K562 (cell line): ENCODE measurements at regions not wholly inside any gene's neighbourhood (a gene's known extent, or its start where the extent isn't known, plus 50 kb on each side); places are given as distances from the start of the nearest gene placed in this dataset.

Source experiments
- ATAC-seq: fragments of 200-7000 bp; cut with Tn5 transposase; 3 replicates; pipeline ENCODE4 v1.9.1; 2020; ENCODE audit warnings: moderate library complexity
- BruUV-seq: library from RNA; stranded (reverse); fragments of 400-500 nt; replicated peaks from 2 replicates; lab custom pipeline; 2021; lab: Mats Ljungman, UMichigan
- CTCF ChIA-PET: fragments of 300-600 bp; formaldehyde crosslinking; extraction: SDS; loops from one replicate; lab custom pipeline; 2021; ENCODE audit warnings: low intra/inter-chr PET ratio; lab: Yijun Ruan, JAX
- POLR2A ChIA-PET: fragments of 300-600, 350-650 bp; sonication (Branson Sonifier 250); formaldehyde crosslinking; extraction: SDS; loops from one replicate; lab custom pipeline; 2021; ENCODE audit warnings: antibody characterized with exemption, inconsistent platforms; lab: Yijun Ruan, JAX
- DNase-seq, 4 experiments: peaks; one replicate each; pipeline versions ENCODE4 v3.0.0 to v3.0.0-alpha.2; 2011 to 2018; ENCODE audit warnings: low spot score in 3 of 4, mixed read lengths in 3 of 4; ENCODE audit errors: extremely low read depth in 1 of 4
- FAIRE-seq: peaks from 2 replicates; lab custom pipeline; 2011; peaks lifted over from hg19 to GRCh38; lab: Jason Lieb, UNC
- H2AFZ ChIP-seq: 2 replicates; pipeline ENCODE4 v1.6.0; 2011; ENCODE audit warnings: low read depth, low read length, control low read depth, inconsistent platforms
- H3K27ac ChIP-seq: fragments of 200-600 bp; 3 replicates; pipeline ENCODE4 v1.8.0; 2011; ENCODE audit warnings: low read depth, mild to moderate bottlenecking, control low read depth, inconsistent platforms, low read length, moderate library complexity, mixed read lengths; ENCODE audit errors: extremely low read depth
- H3K27me3 ChIP-seq, 2 experiments: fragments of 300-600 bp in 1 of 2; 2 replicates in 1 of 2; 3 replicates in 1 of 2; pipeline versions ENCODE4 v1.6.0 to v1.8.0; 2011; ENCODE audit warnings: inconsistent platforms in 2 of 2, low read length in 2 of 2, mild to moderate bottlenecking in 1 of 2, mixed read lengths in 1 of 2, moderate library complexity in 1 of 2; ENCODE audit not compliant: control insufficient read depth in 2 of 2, insufficient read depth in 2 of 2
- H3K36me3 ChIP-seq: fragments of 300-600 bp; 3 replicates; pipeline ENCODE4 v1.8.0; 2011; ENCODE audit warnings: mild to moderate bottlenecking, low read length, inconsistent platforms; ENCODE audit not compliant: control insufficient read depth, insufficient read depth
- H3K4me1 ChIP-seq, 2 experiments: fragments of 200-600 bp in 1 of 2; replicated peaks in 1 of 2; 2 replicates in 1 of 2; 3 replicates in 1 of 2; pipeline versions ENCODE4 v1.5.1 to v1.8.0; 2011; ENCODE audit warnings: inconsistent platforms in 2 of 2, low read length in 2 of 2, mild to moderate bottlenecking in 1 of 2, mixed read lengths in 1 of 2, moderate library complexity in 1 of 2; ENCODE audit not compliant: control insufficient read depth in 2 of 2, insufficient read depth in 2 of 2
- H3K4me2 ChIP-seq: 2 replicates; pipeline ENCODE4 v1.6.1; 2011; ENCODE audit warnings: low read length, control low read depth, inconsistent platforms, mixed read lengths; ENCODE audit not compliant: insufficient read depth
- H3K4me3 ChIP-seq: fragments of 200-600 bp; sonication (generic), shearing (Covaris generic); 2 replicates; pipeline ENCODE4 v1.5.1; 2016; ENCODE audit warnings: control low read depth, inconsistent platforms
- H3K79me2 ChIP-seq: fragments of 200-600 bp; 3 replicates; pipeline ENCODE4 v1.8.0; 2011; ENCODE audit warnings: low read length, inconsistent platforms; ENCODE audit not compliant: control insufficient read depth, insufficient read depth
- H3K9ac ChIP-seq, 2 experiments: 2 replicates each; pipeline versions ENCODE4 v1.6.0 to v1.6.1; 2011; ENCODE audit warnings: low read depth in 2 of 2, low read length in 2 of 2, control low read depth in 1 of 2, inconsistent platforms in 1 of 2, mild to moderate bottlenecking in 1 of 2, mixed read lengths in 1 of 2; ENCODE audit not compliant: insufficient read depth in 1 of 2
- H3K9me1 ChIP-seq: one replicate; pipeline ENCODE4 v1.6.0; 2011; ENCODE audit warnings: inconsistent platforms, mild to moderate bottlenecking, low read length, moderate library complexity; ENCODE audit not compliant: control insufficient read depth, insufficient read depth
- H3K9me3 ChIP-seq: replicated peaks from 2 replicates; pipeline ENCODE4 v1.5.1; 2011; ENCODE audit warnings: low read depth, low read length, inconsistent platforms; ENCODE audit not compliant: control insufficient read depth, insufficient read depth
- H4K20me1 ChIP-seq: replicated peaks from 2 replicates; pipeline ENCODE4 v1.6.1; 2011; ENCODE audit warnings: low read length, inconsistent platforms, mixed read lengths; ENCODE audit not compliant: control insufficient read depth, insufficient read depth
- ADNP ChIP-seq: fragments of 200-800 bp; sonication (Bioruptor generic); IDR thresholded peaks from 2 replicates; pipeline ENCODE4 v1.6.1; 2016; ENCODE audit warnings: missing genetic modification characterization, missing compliant biosample characterization
- CHD1 ChIP-seq: fragments of 200-600 bp; sonication (generic); IDR thresholded peaks from one replicate; pipeline ENCODE4 v1.6.1; 2012; ENCODE audit warnings: mild to moderate bottlenecking, moderate library complexity, low read length, inconsistent platforms
- CSDE1 ChIP-seq, 2 experiments: fragments of 450-650 bp; IDR thresholded peaks; 2 replicates each; pipeline ENCODE4 v1.6.1; 2016; ENCODE audit warnings: mild to moderate bottlenecking in 1 of 2
- HNRNPH1 ChIP-seq: fragments of 200-400 bp; formaldehyde crosslinking; optimal IDR thresholded peaks from 2 replicates; pipeline ENCODE3; 2017; ENCODE audit warnings: low read depth, mild to moderate bottlenecking, low read length, moderate library complexity
- JUNB ChIP-seq: fragments of 450-650 bp; formaldehyde crosslinking; conservative IDR thresholded peaks from 2 replicates; pipeline ENCODE4 v1.4.0; 2020; ENCODE audit warnings: mild to moderate bottlenecking
- KAT7 ChIP-seq: sonication (generic); formaldehyde crosslinking; IDR thresholded peaks from 2 replicates; pipeline ENCODE4 v1.8.0; 2022; ENCODE audit warnings: missing genetic modification reagents, mild to moderate bottlenecking, borderline replicate concordance
- KDM4B ChIP-seq, 2 experiments: fragments of 450-650 bp in 1 of 2; sonication (generic) in 1 of 2; IDR thresholded peaks; 2 replicates each; pipeline ENCODE4 v1.6.1; 2016 to 2017; ENCODE audit warnings: borderline replicate concordance in 2 of 2, antibody characterized with exemption in 1 of 2, low read depth in 1 of 2, mild to moderate bottlenecking in 1 of 2
- RFX7 ChIP-seq: fragments of 250-450 bp; sonication (Bioruptor Pico); IDR thresholded peaks from 2 replicates; pipeline ENCODE4 v1.5.1; 2021; ENCODE audit warnings: mild to moderate bottlenecking
- STAT5B ChIP-seq: fragments of 250-450 bp; sonication (Bioruptor Pico); IDR thresholded peaks from 2 replicates; pipeline ENCODE4 v1.8.0; 2021; ENCODE audit warnings: mild to moderate bottlenecking, inconsistent platforms
- TAF15 ChIP-seq: fragments of 200-400 bp; formaldehyde crosslinking; IDR thresholded peaks from 2 replicates; pipeline ENCODE4 v1.6.1; 2017; ENCODE audit warnings: mild to moderate bottlenecking, low read depth, low read length, moderate library complexity
- TFAM ChIP-seq: fragments of 250-450 bp; sonication (Bioruptor Pico); conservative IDR thresholded peaks from 2 replicates; pipeline ENCODE4 v1.5.0; 2021; ENCODE audit warnings: mild to moderate bottlenecking, moderate library complexity
- VEZF1 ChIP-seq: fragments of 200-800 bp; sonication (Bioruptor generic); IDR thresholded peaks from 2 replicates; pipeline ENCODE4 v1.6.1; 2017; ENCODE audit warnings: missing genetic modification characterization, missing compliant biosample characterization
- YY1 ChIP-seq, 3 experiments: IDR thresholded peaks; 2 replicates each; pipeline ENCODE4 v1.6.1; 2011; ENCODE audit warnings: low read length in 2 of 3, mild to moderate bottlenecking in 2 of 3, moderate library complexity in 2 of 3, borderline replicate concordance in 1 of 3, control low read depth in 1 of 3, low read depth in 1 of 3; ENCODE audit not compliant: insufficient read depth in 3 of 3, insufficient replicate concordance in 2 of 3, control insufficient read depth in 1 of 3, insufficient read length in 1 of 3; ENCODE audit errors: extremely low read depth in 1 of 3
- ZFP36 ChIP-seq: fragments of 150-350 bp; IDR thresholded peaks from 2 replicates; pipeline ENCODE4 v1.6.1; 2018; ENCODE audit warnings: low read length, low read depth; ENCODE audit not compliant: partially characterized antibody
- ZNF134 ChIP-seq: fragments of 250-450 bp; sonication (Bioruptor Pico); conservative IDR thresholded peaks from 2 replicates; pipeline ENCODE4 v1.4.0; 2020
- ZNF384 ChIP-seq: IDR thresholded peaks from 2 replicates; pipeline ENCODE4 v1.6.1; 2012; ENCODE audit warnings: low read depth, low read length, improper control_type of control experiment
- WGBS: fragments of 100-300 bp; shearing (Covaris generic); methylation state at CpG from one replicate; pipeline ENCODE4 v1.1.6; 2016; ENCODE audit warnings: low coverage, mixed read lengths; ENCODE audit not compliant: insufficient coverage; ENCODE audit errors: missing lambda C conversion rate; 5-methylcytosine and 5-hydroxymethylcytosine counted together
- in situ Hi-C: fragments of 300-500 bp; cut with MboI; formaldehyde crosslinking; loops from 4 replicates; pipeline ENCODE4 v1.15.0; 2018; ENCODE audit warnings: inconsistent platforms, mixed read lengths
- intact Hi-C: fragments of 100-400 bp; cut with micrococcal nuclease; formaldehyde crosslinking; loops from 2 replicates; pipeline ENCODE4 v1.14.2; 2022

- in situ Hi-C loops: no loop called here
- CTCF ChIA-PET: no interaction called here
- TF ChIP-seq RFX7 (CRISPR knock-in tag): no peak
- no peak for TF ChIP-seq ZNF134 (CRISPR knock-in tag)
- no peak for TF ChIP-seq YY1 (IDR thresholded peaks at IDR 0.05; ENCODE audit: borderline replicate concordance in 1 of 3, control insufficient read depth in 1 of 3, extremely low read depth in 1 of 3, insufficient read depth in 3 of 3, insufficient read length in 1 of 3, insufficient replicate concordance in 2 of 3, low read depth in 1 of 3, low read length in 2 of 3)
- TF ChIP-seq ZFP36: no peak
- no peak for TF ChIP-seq VEZF1 (CRISPR knock-in tag)
- no peak for TF ChIP-seq CSDE1 (IDR thresholded peaks at IDR 0.05)
- TF ChIP-seq JUNB: no peak
- TF ChIP-seq HNRNPH1: no peak
- TF ChIP-seq TAF15: no peak
- TF ChIP-seq ADNP (tag): no peak
- TF ChIP-seq CHD1: no peak
- no peak for TF ChIP-seq KAT7
- TF ChIP-seq KDM4B (IDR thresholded peaks at IDR 0.05; ENCODE audit: borderline replicate concordance in 2 of 2, low read depth in 1 of 2): no peak
- no peak for TF ChIP-seq STAT5B (CRISPR knock-in tag)
- no peak for TF ChIP-seq ZNF384
- TF ChIP-seq TFAM (CRISPR knock-in tag): no peak
These were observed 448.2 kb downstream of the SEMA3D start for GRCh38 chr7:84738583-84739150.

More at GRCh38 chr7:84738583-84739150, 448.2 kb downstream of the SEMA3D start:
- Histone ChIP-seq H3K79me2 (no peaks in the 10 kb centered on the region), H3K9ac (no peak overlapping the region), H3K9me3 (no peaks in the 10 kb centered on the region), H3K9me1 (no peaks in the 10 kb centered on the region), H3K36me3 (no peaks in the 10 kb centered on the region), H3K4me2 (no peak overlapping the region), H3K27ac (no peak overlapping the region), H3K27me3 (no peaks in the 10 kb centered on the region), H4K20me1 (no peaks in the 10 kb centered on the region), H3K4me3 (no peak overlapping the region), H3K4me1 (no peaks in the 10 kb centered on the region), H2AFZ (no peak overlapping the region)
- intact Hi-C loops: no loop called here
- POLR2A ChIA-PET: no interaction called here
- WGBS: 92% methylated on average over 9 of the region's 9 CpGs
- no peak for ATAC-seq
- no TSS peak for BruUV-seq
- DNase-seq: no peak
- FAIRE-seq: no peak
